Upper lobe of left lung (tissue), 4 donors: ENCODE measurements at regions not wholly inside any gene's neighbourhood (a gene's known extent, or its start where the extent isn't known, plus 50 kb on each side); places are given as distances from the start of the nearest gene placed in this dataset.

Experiments used
- POLR2A ChIP-seq, 4 donors: fragments of 450-650 bp; IDR thresholded peaks; one replicate each; pipeline ENCODE4 v1.5.1; 2016 to 2017; ENCODE audit warnings: antibody characterized with exemption in 4 of 4, mild to moderate bottlenecking in 2 of 4
- POLR2AphosphoS5 ChIP-seq, 2 donors: sonication (generic); formaldehyde crosslinking; IDR thresholded peaks; one replicate each; pipeline ENCODE4 v1.5.1; 2017; ENCODE audit warnings: antibody characterized with exemption in 2 of 2
- TF ChIP-seq, protein P1 (sequence below), 6 experiments: fragments of 450-650 bp in 4 of 6; fragments of 200-600 bp in 2 of 6; sonication (generic) in 2 of 6; IDR thresholded peaks; one replicate each; pipeline ENCODE4 v1.5.1; 2016 to 2019; ENCODE audit warnings: antibody characterized with exemption in 6 of 6

DNA sequence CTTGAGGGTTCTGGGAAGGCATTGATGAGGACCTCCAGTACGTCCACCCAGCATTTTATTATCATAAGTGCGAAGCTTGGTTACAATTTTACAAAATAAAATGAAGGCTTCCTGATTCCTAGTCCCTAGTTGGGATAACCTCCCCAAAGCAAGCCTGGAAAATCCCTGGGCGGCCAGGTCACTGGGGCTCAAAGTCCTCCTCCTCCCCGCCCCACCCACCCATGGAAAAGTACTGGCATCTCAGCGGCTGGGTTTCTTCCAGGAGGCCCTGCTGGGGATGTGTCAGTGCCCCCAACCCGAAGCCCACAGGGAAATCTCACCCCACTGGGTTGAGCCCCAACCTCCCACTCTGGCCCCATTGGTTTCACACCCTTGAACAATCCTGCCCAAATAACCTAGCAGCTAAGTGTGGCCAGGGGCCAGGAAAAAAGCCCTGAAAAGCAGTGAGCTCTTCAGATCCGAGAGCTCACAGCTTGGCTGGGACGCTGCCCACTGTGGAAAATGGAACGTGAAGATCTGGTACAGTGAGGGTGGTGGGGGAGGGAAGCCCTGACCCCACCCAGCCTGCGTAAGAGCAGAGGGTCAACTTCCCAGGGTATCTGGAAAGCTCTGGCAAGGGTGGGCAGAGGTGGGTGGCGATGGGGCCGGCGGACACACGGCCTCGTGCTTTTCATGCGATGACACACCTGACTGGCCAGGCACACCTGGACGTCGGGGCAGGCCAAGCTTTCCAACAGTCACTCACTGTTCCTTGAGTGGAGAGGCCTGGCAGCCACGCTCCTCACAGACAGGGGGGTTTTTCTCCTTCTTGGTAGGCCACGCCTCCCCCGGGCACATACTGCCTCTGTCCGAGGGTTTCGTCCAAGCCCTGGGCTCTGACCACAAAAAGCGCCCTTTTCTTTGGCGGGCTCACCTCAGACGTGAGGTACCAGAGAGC, 324.5 kb downstream of the SOX9 start:
- no peak for TF ChIP-seq POLR2AphosphoS5 (IDR thresholded peaks at IDR 0.05)
- TF ChIP-seq, protein P1, sequence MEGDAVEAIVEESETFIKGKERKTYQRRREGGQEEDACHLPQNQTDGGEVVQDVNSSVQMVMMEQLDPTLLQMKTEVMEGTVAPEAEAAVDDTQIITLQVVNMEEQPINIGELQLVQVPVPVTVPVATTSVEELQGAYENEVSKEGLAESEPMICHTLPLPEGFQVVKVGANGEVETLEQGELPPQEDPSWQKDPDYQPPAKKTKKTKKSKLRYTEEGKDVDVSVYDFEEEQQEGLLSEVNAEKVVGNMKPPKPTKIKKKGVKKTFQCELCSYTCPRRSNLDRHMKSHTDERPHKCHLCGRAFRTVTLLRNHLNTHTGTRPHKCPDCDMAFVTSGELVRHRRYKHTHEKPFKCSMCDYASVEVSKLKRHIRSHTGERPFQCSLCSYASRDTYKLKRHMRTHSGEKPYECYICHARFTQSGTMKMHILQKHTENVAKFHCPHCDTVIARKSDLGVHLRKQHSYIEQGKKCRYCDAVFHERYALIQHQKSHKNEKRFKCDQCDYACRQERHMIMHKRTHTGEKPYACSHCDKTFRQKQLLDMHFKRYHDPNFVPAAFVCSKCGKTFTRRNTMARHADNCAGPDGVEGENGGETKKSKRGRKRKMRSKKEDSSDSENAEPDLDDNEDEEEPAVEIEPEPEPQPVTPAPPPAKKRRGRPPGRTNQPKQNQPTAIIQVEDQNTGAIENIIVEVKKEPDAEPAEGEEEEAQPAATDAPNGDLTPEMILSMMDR (IDR thresholded peaks at IDR 0.05) = no peak
- TF ChIP-seq POLR2A (IDR thresholded peaks at IDR 0.05) = no peak
